Caco-2 (cell line): ENCODE measurements at regions not wholly inside any gene's neighbourhood (a gene's known extent, or its start where the extent isn't known, plus 50 kb on each side); places are given as distances from the start of the nearest gene placed in this dataset.

ENCODE experiments used
- BruUV-seq: library from RNA; stranded (reverse); fragments of 400-500 nt; replicated peaks from 2 replicates; lab custom pipeline; 2021; lab: Mats Ljungman, UMichigan
- CTCF ChIA-PET: fragments of 300-600 bp; sonication (Branson Sonifier 250); formaldehyde crosslinking; loops from one replicate; lab custom pipeline; 2022; ENCODE audit warnings: antibody characterized with exemption; lab: Charles Lee
- POLR2A ChIA-PET: fragments of 300-600 bp; sonication (Branson Sonifier 250); formaldehyde crosslinking; loops from one replicate; lab custom pipeline; 2022; ENCODE audit warnings: antibody characterized with exemption; lab: Charles Lee
- DNase-seq, 2 experiments: peaks; one replicate each; pipeline versions ENCODE4 v3.0.0 to v3.0.0-alpha.2; 2020 to 2022
- H3K27me3 ChIP-seq: replicated peaks from 2 replicates; pipeline ENCODE4 v1.6.0; 2011; ENCODE audit warnings: low read length; ENCODE audit not compliant: control insufficient read depth, insufficient read depth
- H3K36me3 ChIP-seq: 2 replicates; pipeline ENCODE4 v1.5.1; 2011; ENCODE audit warnings: low read length; ENCODE audit not compliant: control insufficient read depth, insufficient read depth
- H3K4me1 ChIP-seq: fragments of 250-450 bp; sonication (Bioruptor Pico); 2 replicates; pipeline ENCODE4 v1.5.1; 2020; ENCODE audit warnings: mild to moderate bottlenecking
- H3K4me3 ChIP-seq: 2 replicates; pipeline ENCODE4 v1.5.1; 2011; ENCODE audit warnings: low read depth, mild to moderate bottlenecking, control low read depth, low read length
- H3K9me3 ChIP-seq: fragments of 250-450 bp; sonication (Bioruptor Pico); 2 replicates; pipeline ENCODE4 v1.5.1; 2020; ENCODE audit warnings: mild to moderate bottlenecking, moderate library complexity
- H3K27ac Mint-ChIP-seq: one replicate; pipeline ENCODE4 v1.8.0; 2022; ENCODE audit warnings: mixed read lengths; ENCODE audit not compliant: unreplicated experiment
- H3K27me3 Mint-ChIP-seq: one replicate; pipeline ENCODE4 v1.8.0; 2022; ENCODE audit warnings: mixed read lengths; ENCODE audit not compliant: insufficient read depth, unreplicated experiment
- H3K36me3 Mint-ChIP-seq: one replicate; pipeline ENCODE4 v1.8.0; 2022; ENCODE audit warnings: mild to moderate bottlenecking, mixed read lengths; ENCODE audit not compliant: insufficient read depth, unreplicated experiment
- H3K4me1 Mint-ChIP-seq: one replicate; pipeline ENCODE4 v1.8.0; 2022; ENCODE audit warnings: low read depth, mixed read lengths; ENCODE audit not compliant: unreplicated experiment
- H3K4me3 Mint-ChIP-seq: one replicate; pipeline ENCODE4 v1.8.0; 2022; ENCODE audit warnings: mild to moderate bottlenecking, moderate library complexity, mixed read lengths; ENCODE audit not compliant: unreplicated experiment
- H3K9me3 Mint-ChIP-seq: one replicate; pipeline ENCODE4 v1.8.0; 2022; ENCODE audit warnings: mixed read lengths; ENCODE audit not compliant: unreplicated experiment
- CTCF ChIP-seq, 2 experiments: fragments of 200-600 bp in 1 of 2; IDR thresholded peaks; 1 replicate in 1 of 2; 2 replicates in 1 of 2; pipeline versions ENCODE4 v1.5.1 to v1.8.0; 2011 to 2022; ENCODE audit warnings: antibody characterized with exemption in 1 of 2, control low read depth in 1 of 2, inconsistent platforms in 1 of 2, low read depth in 1 of 2, low read length in 1 of 2, mild to moderate bottlenecking in 1 of 2, moderate library complexity in 1 of 2; ENCODE audit not compliant: insufficient read depth in 1 of 2, severe bottlenecking in 1 of 2, unreplicated experiment in 1 of 2
- intact Hi-C: fragments of 100-400 bp; cut with micrococcal nuclease; formaldehyde crosslinking; loops from one replicate; pipeline ENCODE4 v1.10.0; 2022; ENCODE audit not compliant: unreplicated experiment

- no peaks in the 10 kb centered on the region for H3K27me3 ChIP-seq
- no peaks in the 10 kb centered on the region; the same call in 1 of the 2 replicates for H3K9me3 ChIP-seq
- intact Hi-C loops: no loop called here
- CTCF ChIA-PET: no interaction called here
- H3K4me3 ChIP-seq: no peak overlapping the region
- BruUV-seq: no TSS peak
- H3K9me3 Mint-ChIP-seq: no peaks in the 10 kb centered on the region
- H3K27me3 Mint-ChIP-seq: peaks cover 15% of the 10 kb centered on the region
- TF ChIP-seq CTCF (IDR thresholded peaks at IDR 0.05; ENCODE audit: insufficient read depth in 1 of 2, low read depth in 1 of 2, low read length in 1 of 2, severe bottlenecking in 1 of 2, unreplicated experiment in 1 of 2): no peak
- H3K4me1 Mint-ChIP-seq: no peaks in the 10 kb centered on the region
- H3K4me3 Mint-ChIP-seq: no peak overlapping the region
- H3K4me1 ChIP-seq: no peaks in the 10 kb centered on the region
- no peak for DNase-seq
- no peaks in the 10 kb centered on the region for H3K36me3 Mint-ChIP-seq
- H3K27ac Mint-ChIP-seq: no peak overlapping the region
- POLR2A ChIA-PET: no interaction called here
- no peaks in the 10 kb centered on the region for H3K36me3 ChIP-seq
Measured at GRCh38 chr6:165869526-165869925, 206.5 kb upstream of the PDE10A start.

- Mint-ChIP-seq H3K9me3 (no peaks in the 10 kb centered on the region), H3K27ac (no peak overlapping the region), H3K27me3 (peaks cover 28% of the 10 kb centered on the region), H3K36me3 (no peaks in the 10 kb centered on the region), H3K4me3 (no peak overlapping the region), H3K4me1 (no peaks in the 10 kb centered on the region)
- H3K27me3 ChIP-seq: no peaks in the 10 kb centered on the region
- intact Hi-C loops: no loop called here
- no peaks in the 10 kb centered on the region for H3K36me3 ChIP-seq
- POLR2A ChIA-PET: no interaction called here
- TF ChIP-seq CTCF (IDR thresholded peaks at IDR 0.05; ENCODE audit: insufficient read depth in 1 of 2, low read depth in 1 of 2, low read length in 1 of 2, severe bottlenecking in 1 of 2, unreplicated experiment in 1 of 2): no peak
- BruUV-seq: no TSS peak
- H3K4me1 ChIP-seq: no peaks in the 10 kb centered on the region
- H3K9me3 ChIP-seq: no peaks in the 10 kb centered on the region; the same call in 1 of the 2 replicates
- no peak for DNase-seq
- CTCF ChIA-PET: no interaction called here
- H3K4me3 ChIP-seq: no peak overlapping the region
Measured at GRCh38 chr6:165864925-165865324, 201.9 kb upstream of the PDE10A start.

GRCh38 chr6:165864218-165864617 is 201.2 kb upstream of the PDE10A start:
- POLR2A ChIA-PET: no interaction called here
- Histone ChIP-seq H3K4me1 (no peaks in the 10 kb centered on the region), H3K27me3 (no peaks in the 10 kb centered on the region), H3K9me3 (no peaks in the 10 kb centered on the region), H3K36me3 (no peaks in the 10 kb centered on the region), H3K4me3 (no peak overlapping the region)
- no peak for TF ChIP-seq CTCF (IDR thresholded peaks at IDR 0.05; ENCODE audit: insufficient read depth in 1 of 2, low read depth in 1 of 2, low read length in 1 of 2, severe bottlenecking in 1 of 2, unreplicated experiment in 1 of 2)
- Mint-ChIP-seq H3K9me3 (no peaks in the 10 kb centered on the region), H3K27me3 (peaks cover 28% of the 10 kb centered on the region), H3K36me3 (no peaks in the 10 kb centered on the region), H3K4me3 (no peak overlapping the region), H3K27ac (no peak overlapping the region), H3K4me1 (no peaks in the 10 kb centered on the region)
- CTCF ChIA-PET: no interaction called here
- no peak for DNase-seq
- no TSS peak for BruUV-seq
- intact Hi-C loops: no loop called here
